Urothelium cell line (cell line): ENCODE measurements at regions not wholly inside any gene's neighbourhood (a gene's known extent, or its start where the extent isn't known, plus 50 kb on each side); places are given as distances from the start of the nearest gene placed in this dataset.
"Not testable (repeated sequence)": the region's sequence is repeated elsewhere in the genome, so short reads cannot be mapped to it uniquely, and the experiment has no call there.

Source experiments
- DNase-seq: peaks from one replicate; pipeline ENCODE4 v3.0.0; 2011; ENCODE audit warnings: low spot score, mixed read lengths
- FAIRE-seq: peaks from 2 replicates; lab custom pipeline; 2011; peaks lifted over from hg19 to GRCh38; lab: Jason Lieb, UNC

GRCh38 chr11:87675993-87676392 lies 499.2 kb downstream of the RAB38 start:
- FAIRE-seq (no peak), DNase-seq (no peak)

- FAIRE-seq: no peak
- DNase-seq: no peak
Measured at GRCh38 chr11:87666730-87667129, 508.5 kb downstream of the RAB38 start.

- FAIRE-seq (no peak), DNase-seq (no peak)
Measured at GRCh38 chr11:87662287-87662686, 513.0 kb downstream of the RAB38 start.

DNA sequence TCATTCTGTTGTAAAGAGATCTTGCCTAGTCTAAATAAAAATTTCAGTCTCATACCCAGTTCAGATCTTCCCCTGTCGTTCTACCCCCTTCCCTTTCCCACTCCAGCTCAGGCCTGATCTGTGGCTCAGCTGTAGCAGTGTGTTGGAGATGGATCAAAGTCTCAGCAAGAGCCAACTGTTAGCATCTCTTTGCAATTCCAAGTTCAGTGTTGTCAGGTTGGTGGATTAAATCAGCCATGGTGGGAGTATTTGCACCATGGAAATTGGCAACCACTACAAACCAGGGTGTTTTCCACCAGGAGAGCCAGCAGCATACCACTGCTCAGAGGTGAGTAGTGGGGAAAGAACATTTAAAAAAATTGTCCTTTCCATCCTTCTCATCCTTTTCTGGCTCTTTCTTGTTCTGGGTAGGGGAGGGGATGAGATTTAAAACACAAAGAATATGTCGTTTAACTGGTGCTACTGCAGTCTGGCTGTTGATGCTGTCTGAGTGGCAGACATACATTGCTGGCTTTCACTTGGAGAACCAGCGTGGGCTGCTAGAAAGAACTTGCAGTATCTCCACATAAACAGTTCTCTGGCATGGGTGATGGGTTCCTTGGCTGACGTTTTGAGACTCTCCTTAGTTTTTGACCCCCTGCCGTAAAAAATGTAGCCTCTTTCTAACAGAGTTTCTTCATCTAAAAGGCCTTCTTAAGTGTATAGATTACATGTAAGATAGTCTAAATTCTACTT lies 514.1 kb downstream of the RAB38 start:
- no peak for FAIRE-seq

DNA sequence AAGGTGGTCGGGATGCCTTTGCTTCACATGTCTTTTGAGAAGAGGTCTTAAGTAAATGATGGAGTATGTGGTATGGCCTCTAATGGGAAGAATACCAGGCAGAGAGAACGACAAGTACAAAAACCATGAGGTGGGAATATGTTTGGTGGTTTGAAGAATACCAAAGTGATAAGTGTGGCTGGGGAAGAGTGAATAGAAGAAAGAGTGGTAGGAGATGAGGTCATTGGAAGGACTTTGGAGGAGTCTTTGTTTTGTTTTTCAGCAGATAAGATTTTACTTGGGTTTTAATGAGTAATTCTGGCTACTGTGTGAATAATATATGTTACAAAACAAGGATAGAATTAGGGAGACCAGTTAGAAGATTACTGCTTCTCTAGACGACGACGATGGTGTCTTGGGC lies 515.4 kb downstream of the RAB38 start:
- no peak for DNase-seq
- no peak for FAIRE-seq

More for the DNA sequence above, 514.1 kb downstream of the RAB38 start:
- no peak for DNase-seq

- DNase-seq (no peak), FAIRE-seq (no peak)
Measured at GRCh38 chr11:87645626-87646025, 529.6 kb downstream of the RAB38 start.

DNA sequence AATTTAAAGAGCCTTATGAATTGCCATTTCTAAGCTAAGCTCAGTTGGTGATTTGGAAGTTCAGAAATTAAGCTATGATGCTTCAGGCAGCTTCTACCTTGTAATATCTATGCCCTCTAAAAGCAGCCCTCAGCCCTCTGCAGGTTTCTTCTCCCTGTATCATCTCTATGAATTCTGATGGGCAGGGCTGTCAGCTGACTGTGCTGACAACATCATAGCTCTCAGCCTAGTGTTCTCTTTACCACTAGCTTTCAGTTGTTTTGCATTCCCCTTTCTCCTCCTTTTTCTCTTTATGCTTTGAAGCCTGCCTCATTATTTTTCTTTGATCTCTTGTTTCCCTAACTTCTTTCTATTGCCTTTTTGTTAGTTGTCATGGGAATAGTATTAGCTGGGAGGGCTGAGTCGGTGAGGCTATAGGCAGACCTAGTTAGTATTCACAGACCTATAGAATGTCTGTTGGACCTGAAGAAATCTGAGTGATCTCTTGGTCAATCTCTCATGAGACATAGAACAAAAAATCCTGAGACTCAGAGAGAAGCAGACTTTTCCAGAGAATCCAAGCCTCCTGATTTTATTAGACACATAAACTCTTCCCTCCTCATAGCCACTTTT lies 535.4 kb downstream of the RAB38 start:
- FAIRE-seq: no peak
- DNase-seq: no peak

- no peak for DNase-seq
- no peak for FAIRE-seq
Measured at GRCh38 chr11:87635001-87635400, 540.2 kb downstream of the RAB38 start.

- no peak for FAIRE-seq
- no peak for DNase-seq
Measured at GRCh38 chr11:87634331-87634730, 540.9 kb downstream of the RAB38 start.

DNA sequence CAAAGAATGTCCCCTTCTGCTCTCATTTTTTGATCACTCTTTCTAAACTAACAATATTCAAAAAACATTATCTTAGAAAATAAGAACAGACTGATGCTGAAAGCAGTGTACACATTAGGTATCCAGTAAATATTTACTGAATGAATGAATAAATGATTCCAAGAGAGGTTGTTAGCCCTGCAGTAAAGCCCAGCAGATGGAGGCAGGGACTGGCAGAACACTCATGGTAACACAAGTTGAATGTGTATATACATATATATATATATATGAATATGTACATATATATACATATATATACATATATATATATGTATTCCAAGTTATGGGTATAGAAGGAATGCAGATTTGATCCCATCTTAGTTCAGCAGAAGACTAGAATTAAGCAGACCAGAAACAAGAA lies 546.3 kb downstream of the RAB38 start:
- DNase-seq (no peak), FAIRE-seq (no peak)

DNA sequence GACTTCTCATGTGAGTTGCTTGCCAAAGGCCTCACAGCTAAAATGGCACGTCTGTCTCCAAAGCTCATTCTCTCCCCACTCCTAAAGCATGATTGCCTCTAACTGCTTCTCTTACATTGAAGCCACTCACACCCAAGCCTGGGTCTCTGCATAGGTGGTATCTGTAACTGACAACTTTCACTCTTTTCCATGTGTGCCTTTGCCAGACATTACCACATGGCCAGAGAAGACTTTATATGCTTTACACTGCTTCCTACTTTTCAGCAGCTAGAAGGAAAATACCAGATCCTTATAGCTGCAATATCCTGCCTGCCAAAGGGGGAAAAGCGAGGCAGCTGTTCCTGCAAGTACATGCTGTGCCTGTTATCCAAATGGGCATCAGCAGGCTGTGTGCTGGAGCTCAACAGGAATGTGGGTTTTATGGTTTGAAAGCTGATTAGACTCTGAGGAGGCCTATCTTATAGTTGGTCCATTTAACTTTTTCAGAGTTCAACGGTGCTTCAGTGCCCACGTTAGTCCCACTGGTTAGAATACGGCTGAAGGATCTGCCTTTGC lies 547.1 kb downstream of the RAB38 start:
- no peak for DNase-seq
- no peak for FAIRE-seq

GRCh38 chr11:87623531-87624365 lies 551.5 kb downstream of the RAB38 start:
- DNase-seq, FAIRE-seq: not testable (repeated sequence)

DNA sequence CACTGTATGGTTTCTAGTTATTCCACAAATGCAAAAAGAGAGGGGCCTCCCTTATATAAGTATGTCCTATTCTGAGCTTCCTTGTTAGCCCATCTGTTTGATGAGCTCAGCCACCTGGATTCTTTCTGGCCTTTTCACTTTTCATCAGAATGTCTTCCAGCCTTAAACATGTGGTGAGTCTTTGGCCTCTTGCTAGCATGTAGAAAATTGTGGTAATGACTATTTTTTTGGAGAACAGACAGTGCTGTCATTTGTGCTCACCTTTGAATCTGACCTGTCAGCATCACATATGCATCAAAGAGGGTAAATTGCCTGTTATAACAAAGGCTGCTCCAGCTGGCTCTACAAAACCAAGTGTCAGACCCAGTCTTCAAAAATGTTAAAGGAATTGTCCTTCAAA lies 558.7 kb downstream of the RAB38 start:
- no peak for FAIRE-seq
- DNase-seq: no peak

DNA sequence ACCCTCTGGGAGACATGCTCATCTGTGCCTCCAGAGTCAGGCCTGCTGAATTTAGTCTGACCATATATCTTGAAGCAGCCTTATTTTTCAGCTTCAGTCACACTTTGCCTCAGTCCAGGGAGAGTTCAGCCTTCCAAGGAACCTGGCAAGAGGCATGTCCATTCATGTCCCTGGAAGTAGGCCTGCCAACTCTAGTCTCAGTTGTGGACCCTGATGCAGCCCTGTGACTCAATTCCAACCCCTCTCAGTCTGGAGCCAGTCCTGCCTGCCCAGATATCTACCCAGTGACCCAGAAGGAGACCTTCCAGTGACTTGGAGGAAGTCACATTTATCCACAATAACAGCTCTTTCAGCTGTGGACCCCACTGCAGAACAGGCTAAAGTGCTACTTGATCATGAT lies 566.6 kb downstream of the TMEM135 start:
- DNase-seq (no peak), FAIRE-seq (no peak)

DNA sequence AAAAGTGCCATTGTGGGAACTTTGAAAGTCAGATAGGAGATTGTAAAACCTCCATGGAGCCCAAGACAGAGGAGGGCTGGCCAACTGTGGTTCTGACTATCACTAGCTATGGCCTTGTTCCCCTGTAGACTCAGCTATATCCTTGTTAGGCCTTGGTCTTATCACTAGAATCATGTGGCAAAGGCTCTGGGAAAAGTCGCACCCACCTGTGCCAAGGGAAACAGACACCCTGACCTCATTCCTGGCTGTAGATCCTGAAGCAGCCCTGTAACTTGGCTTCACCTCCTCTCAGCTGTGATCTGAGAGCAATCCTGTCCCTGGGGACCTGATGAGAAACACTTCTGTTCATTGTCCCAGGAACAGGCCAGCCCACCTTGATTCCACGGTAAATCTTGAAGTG lies 566.2 kb downstream of the TMEM135 start:
- DNase-seq (no peak), FAIRE-seq (no peak)

GRCh38 chr11:87602776-87603175 lies 565.0 kb downstream of the TMEM135 start:
- DNase-seq (no peak), FAIRE-seq (no peak)

DNA sequence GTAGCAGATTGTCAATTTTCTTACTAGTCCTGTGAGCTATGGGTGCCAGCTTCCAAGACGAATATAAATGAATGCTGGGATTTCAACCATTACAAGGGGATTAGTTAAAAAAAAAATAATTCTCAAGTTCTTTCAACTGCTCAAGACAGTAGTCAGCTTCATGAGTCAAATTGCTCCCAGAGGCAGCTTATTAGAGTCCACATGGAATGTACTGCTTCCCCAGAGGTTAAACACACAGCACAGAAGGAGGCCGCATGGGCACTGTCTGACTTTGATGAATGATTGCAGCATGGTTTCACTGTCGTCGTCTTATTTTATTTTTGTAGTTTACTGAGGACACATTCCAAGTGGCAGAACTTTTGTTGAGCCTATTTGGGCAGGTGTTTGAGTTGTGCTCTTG lies 563.2 kb downstream of the TMEM135 start:
- FAIRE-seq (no peak), DNase-seq (no peak)

- FAIRE-seq (no peak), DNase-seq (no peak)
Measured at GRCh38 chr11:87597725-87598124, 560.0 kb downstream of the TMEM135 start.

DNA sequence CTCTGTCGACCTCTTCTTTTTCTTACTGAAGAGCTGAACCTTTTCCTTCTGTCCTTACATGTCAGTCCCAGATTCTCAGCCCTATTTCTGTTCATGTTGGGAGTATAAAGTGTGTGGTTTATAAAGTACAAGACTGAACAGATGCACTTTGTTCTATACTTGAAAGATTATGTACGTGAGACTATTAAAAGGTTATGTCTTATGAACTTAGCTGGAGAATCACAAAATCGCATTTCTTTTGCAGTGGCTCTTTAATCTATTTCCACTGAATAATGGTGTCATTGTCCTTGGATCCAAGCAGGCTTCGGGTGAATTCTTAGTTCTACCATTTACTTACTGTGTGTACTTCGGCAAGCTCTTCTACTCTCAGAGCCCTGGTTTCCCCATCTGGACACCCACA lies 558.4 kb downstream of the TMEM135 start:
- no peak for FAIRE-seq

GRCh38 chr11:87589082-87589481 lies 551.3 kb downstream of the TMEM135 start:
- FAIRE-seq (no peak), DNase-seq (no peak)

More for the DNA sequence above, 558.4 kb downstream of the TMEM135 start:
- no peak for DNase-seq

GRCh38 chr11:87585613-87586012 lies 547.9 kb downstream of the TMEM135 start:
- not testable (repeated sequence) for FAIRE-seq, DNase-seq
